MM.1S (cell line): ENCODE measurements at regions not wholly inside any gene's neighbourhood (a gene's known extent, or its start where the extent isn't known, plus 50 kb on each side); places are given as distances from the start of the nearest gene placed in this dataset.

Experiments
- CTCF ChIP-seq: fragments of 300-600 bp; sonication (generic); IDR thresholded peaks from 2 replicates; pipeline ENCODE4 v1.5.1; 2016; ENCODE audit warnings: antibody characterized with exemption, low read length, mixed read lengths
- EZH2 ChIP-seq: fragments of 300-600 bp; sonication (generic); optimal IDR thresholded peaks from 2 replicates; pipeline ENCODE3; 2017; ENCODE audit warnings: low read depth, mild to moderate bottlenecking, antibody characterized with exemption, low read length, mixed read lengths
- EZH2phosphoT487 ChIP-seq: fragments of 300-600 bp; sonication (generic); IDR thresholded peaks from 2 replicates; pipeline ENCODE4 v1.6.1; 2018; ENCODE audit warnings: antibody characterized with exemption, low read length

- TF ChIP-seq CTCF = no peak
- TF ChIP-seq EZH2 = no peak
- TF ChIP-seq EZH2phosphoT487 = no peak
Observed at GRCh38 chr17:71438631-71439146, 682.1 kb upstream of the SOX9 start.
